ENCODE measurements at regions not wholly inside any gene's neighbourhood (a gene's known extent, or its start where the extent isn't known, plus 50 kb on each side); places are given as distances from the start of the nearest gene placed in this dataset.

GRCh38 chr10:8227246-8227645, 172.8 kb downstream of the GATA3 start:
- TF ChIP-seq CTCF (optimal IDR thresholded peaks at IDR 0.05 in 1 of 3, IDR thresholded peaks at IDR 0.05 in 1 of 3, conservative IDR thresholded peaks at IDR 0.05 in 1 of 3; ENCODE audit: extremely low read depth in 1 of 3, insufficient read depth in 2 of 3, low read length in 3 of 3) (no peak), EZH2 (IDR thresholded peaks at IDR 0.05; ENCODE audit: low read length) (no peak)
